ENCODE measurements at regions not wholly inside any gene's neighbourhood (a gene's known extent, or its start where the extent isn't known, plus 50 kb on each side); places are given as distances from the start of the nearest gene placed in this dataset.

- no peak for ATAC-seq
- Histone ChIP-seq H3K9me3 (no peaks in the 10 kb centered on the region), H3K36me3 (no peaks in the 10 kb centered on the region), H3K27ac (no peak overlapping the region), H3K27me3 (no peaks in the 10 kb centered on the region), H3K4me1 (no peaks in the 10 kb centered on the region), H3K4me3 (no peak overlapping the region)
- WGBS, 2 donors (ENCODE audit: low coverage in 1 of 2) = 75 to 100% methylated on average over 2 of the region's 2 CpGs
- TF ChIP-seq CTCF (IDR thresholded peaks at IDR 0.05) (no peak), POLR2AphosphoS5 (IDR thresholded peaks at IDR 0.05) (no peak), EP300 (IDR thresholded peaks at IDR 0.05) (no peak), POLR2A (IDR thresholded peaks at IDR 0.05) (no peak)
These were observed 364.8 kb downstream of the SMARCA1 start for GRCh38 chrX:129158505-129158904.

GRCh38 chrX:129145840-129146272 lies 377.4 kb downstream of the SMARCA1 start:
- no peaks in the 10 kb centered on the region for H3K27me3 ChIP-seq
- no peak overlapping the region for H3K27ac ChIP-seq
- no peak overlapping the region for H3K4me3 ChIP-seq
- 72 to 85% methylated on average over 4 to 5 of the region's 5 CpGs for WGBS, 2 donors (ENCODE audit: low coverage in 1 of 2)
- no peaks in the 10 kb centered on the region for H3K36me3 ChIP-seq
- H3K9me3 ChIP-seq = no peaks in the 10 kb centered on the region
- ATAC-seq = no peak
- TF ChIP-seq POLR2A (IDR thresholded peaks at IDR 0.05) (no peak), EP300 (IDR thresholded peaks at IDR 0.05) (no peak), POLR2AphosphoS5 (IDR thresholded peaks at IDR 0.05) (no peak), CTCF (IDR thresholded peaks at IDR 0.05) (no peak)
- no peaks in the 10 kb centered on the region for H3K4me1 ChIP-seq

GRCh38 chrX:129145385-129145784 lies 377.9 kb downstream of the SMARCA1 start:
- 40% methylated on average over 1 of the region's 2 CpGs; no CpG with 5 or more reads in 1 of the 2 donors for WGBS, 2 donors (ENCODE audit: low coverage in 1 of 2)
- H3K9me3 ChIP-seq = no peaks in the 10 kb centered on the region
- no peak for ATAC-seq
- no peak overlapping the region for H3K27ac ChIP-seq
- no peak overlapping the region for H3K4me3 ChIP-seq
- TF ChIP-seq POLR2A (IDR thresholded peaks at IDR 0.05) (no peak), CTCF (IDR thresholded peaks at IDR 0.05) (no peak), POLR2AphosphoS5 (IDR thresholded peaks at IDR 0.05) (no peak)
- no peaks in the 10 kb centered on the region for H3K27me3 ChIP-seq
- H3K4me1 ChIP-seq = no peaks in the 10 kb centered on the region
- no peaks in the 10 kb centered on the region for H3K36me3 ChIP-seq

GRCh38 chrX:129144172-129145038 lies 378.9 kb downstream of the SMARCA1 start:
- Histone ChIP-seq H3K27me3 (no peaks in the 10 kb centered on the region), H3K4me1 (no peaks in the 10 kb centered on the region), H3K36me3 (no peaks in the 10 kb centered on the region), H3K9me3 (no peaks in the 10 kb centered on the region), H3K27ac (no peak overlapping the region), H3K4me3 (no peak overlapping the region)
- TF ChIP-seq POLR2A (IDR thresholded peaks at IDR 0.05) = no peak
- no peak for TF ChIP-seq CTCF (IDR thresholded peaks at IDR 0.05)
- TF ChIP-seq EP300 (IDR thresholded peaks at IDR 0.05) = no peak
- no peak for TF ChIP-seq POLR2AphosphoS5 (IDR thresholded peaks at IDR 0.05)
- 42 to 77% methylated on average over 3 to 5 of the region's 6 CpGs for WGBS, 2 donors (ENCODE audit: low coverage in 1 of 2)
- ATAC-seq = no peak
